H1 (cell line): ENCODE measurements at regions not wholly inside any gene's neighbourhood (a gene's known extent, or its start where the extent isn't known, plus 50 kb on each side); places are given as distances from the start of the nearest gene placed in this dataset.

Source experiments
- CTCF ChIA-PET: fragments of 300-600 bp; sonication (Branson Sonifier 250); formaldehyde crosslinking; loops from one replicate; lab custom pipeline; 2021; ENCODE audit not compliant: partially characterized antibody; lab: Charles Lee
- POLR2A ChIA-PET: fragments of 300-600 bp; sonication (Branson Sonifier 250); formaldehyde crosslinking; loops from one replicate; lab custom pipeline; 2021; ENCODE audit warnings: inconsistent platforms; ENCODE audit not compliant: partially characterized antibody; lab: Charles Lee
- DNase-seq, 2 experiments: peaks; one replicate each; pipeline versions ENCODE4 v3.0.0 to v3.0.0-alpha.2; 2010 to 2022; ENCODE audit warnings: low spot score in 2 of 2, low read depth in 1 of 2, mixed read lengths in 1 of 2
- FAIRE-seq: peaks from 2 replicates; lab custom pipeline; 2011; peaks lifted over from hg19 to GRCh38; lab: Jason Lieb, UNC
- H2AFZ ChIP-seq: 2 replicates; pipeline ENCODE4 v1.8.1; 2012; ENCODE audit warnings: low read length, inconsistent platforms
- H2AK5ac ChIP-seq: 2 replicates; pipeline ENCODE4 v1.6.1; 2013; ENCODE audit warnings: low read depth, low read length
- H2BK120ac ChIP-seq: replicated peaks from 2 replicates; pipeline ENCODE3; 2013; ENCODE audit warnings: low read depth, low read length, inconsistent platforms
- H2BK12ac ChIP-seq: 2 replicates; pipeline ENCODE4 v1.6.1; 2013; ENCODE audit warnings: low read depth, low read length
- H2BK15ac ChIP-seq: 2 replicates; pipeline ENCODE4 v1.6.1; 2013; ENCODE audit warnings: low read length
- H2BK20ac ChIP-seq: 2 replicates; pipeline ENCODE4 v1.6.1; 2013; ENCODE audit warnings: low read length
- H2BK5ac ChIP-seq: 2 replicates; pipeline ENCODE4 v1.6.1; 2013; ENCODE audit warnings: low read depth, low read length
- H3K14ac ChIP-seq: 2 replicates; pipeline ENCODE4 v1.6.1; 2013; ENCODE audit warnings: inconsistent platforms; ENCODE audit not compliant: insufficient read length
- H3K18ac ChIP-seq: 2 replicates; pipeline ENCODE4 v1.6.1; 2013; ENCODE audit warnings: low read length; ENCODE audit errors: extremely low read depth
- H3K23ac ChIP-seq: 2 replicates; pipeline ENCODE4 v1.6.1; 2013; ENCODE audit warnings: inconsistent platforms; ENCODE audit not compliant: insufficient read length
- H3K23me2 ChIP-seq: 2 replicates; pipeline ENCODE4 v1.6.1; 2013; ENCODE audit warnings: low read depth, low read length
- H3K27ac ChIP-seq: 2 replicates; pipeline ENCODE4 v1.6.1; 2011; ENCODE audit warnings: low read depth, low read length, inconsistent platforms
- H3K27me3 ChIP-seq, 4 experiments: replicated peaks in 1 of 4; 1 replicate in 1 of 4; 2 replicates in 3 of 4; pipeline versions ENCODE4 v1.6.1 to v1.8.1; 2011 to 2013; ENCODE audit warnings: low read length in 3 of 4, mild to moderate bottlenecking in 3 of 4, inconsistent platforms in 2 of 4, mixed read lengths in 2 of 4, moderate library complexity in 1 of 4; ENCODE audit not compliant: control insufficient read depth in 3 of 4, insufficient read depth in 3 of 4; ENCODE audit errors: extremely low read depth in 1 of 4
- H3K36me3 ChIP-seq, 4 experiments: 2 replicates each; pipeline versions ENCODE4 v1.6.1 to v1.8.1; 2011 to 2013; ENCODE audit warnings: mild to moderate bottlenecking in 4 of 4, low read length in 3 of 4, moderate library complexity in 2 of 4, control low read depth in 1 of 4, inconsistent platforms in 1 of 4; ENCODE audit not compliant: insufficient read depth in 4 of 4, control insufficient read depth in 2 of 4
- H3K4ac ChIP-seq: replicated peaks from 2 replicates; pipeline ENCODE3; 2013; ENCODE audit warnings: low read length, low read depth, mixed read lengths, inconsistent platforms; ENCODE audit not compliant: insufficient read length
- H3K4me1 ChIP-seq, 4 experiments: replicated peaks in 1 of 4; 1 replicate in 1 of 4; 2 replicates in 3 of 4; pipeline versions ENCODE4 v1.6.1 to v1.8.1; 2011 to 2013; ENCODE audit warnings: low read length in 3 of 4, inconsistent platforms in 2 of 4, mixed read lengths in 1 of 4; ENCODE audit not compliant: insufficient read depth in 4 of 4, control insufficient read depth in 3 of 4
- H3K4me2 ChIP-seq, 2 experiments: 2 replicates each; pipeline versions ENCODE4 v1.6.1 to v1.8.1; 2011 to 2013; ENCODE audit warnings: low read depth in 2 of 2, low read length in 2 of 2, control low read depth in 1 of 2, inconsistent platforms in 1 of 2, mild to moderate bottlenecking in 1 of 2; ENCODE audit not compliant: insufficient read depth in 1 of 2
- H3K4me3 ChIP-seq, 4 experiments: fragments of 200-600, 300-600 bp in 1 of 4; sonication (generic), shearing (Covaris generic), sonication (Bioruptor Twin) in 1 of 4; 2 replicates each; pipeline versions ENCODE4 v1.5.1 to v1.8.1; 2011 to 2016; ENCODE audit warnings: low read length in 4 of 4, low read depth in 3 of 4, control low read depth in 2 of 4, inconsistent platforms in 2 of 4, mild to moderate bottlenecking in 2 of 4, mixed read lengths in 1 of 4, moderate library complexity in 1 of 4; ENCODE audit not compliant: insufficient read depth in 2 of 4; ENCODE audit errors: extremely low read depth in 1 of 4
- H3K56ac ChIP-seq: replicated peaks from 2 replicates; pipeline ENCODE3; 2013; ENCODE audit warnings: low read depth, mild to moderate bottlenecking, mixed read lengths, low read length, inconsistent platforms; ENCODE audit not compliant: insufficient read length
- H3K79me1 ChIP-seq: 2 replicates; pipeline ENCODE4 v1.6.1; 2013; ENCODE audit warnings: low read depth, low read length, control low read depth
- H3K79me2 ChIP-seq, 2 experiments: 2 replicates each; pipeline versions ENCODE4 v1.6.1 to v1.8.1; 2012 to 2013; ENCODE audit warnings: low read length in 2 of 2, mild to moderate bottlenecking in 2 of 2, inconsistent platforms in 1 of 2; ENCODE audit not compliant: insufficient read depth in 2 of 2, control insufficient read depth in 1 of 2
- H3K9ac ChIP-seq, 4 experiments: replicated peaks in 1 of 4; 1 replicate in 1 of 4; 2 replicates in 3 of 4; pipeline versions ENCODE4 v1.6.1 to v1.8.1; 2011 to 2013; ENCODE audit warnings: low read depth in 3 of 4, low read length in 3 of 4, control low read depth in 2 of 4, mild to moderate bottlenecking in 2 of 4, moderate library complexity in 2 of 4, inconsistent platforms in 1 of 4; ENCODE audit errors: extremely low read depth in 1 of 4
- H3K9me3 ChIP-seq, 2 experiments: 2 replicates each; pipeline versions ENCODE4 v1.6.1 to v1.8.1; 2012 to 2013; ENCODE audit warnings: mild to moderate bottlenecking in 2 of 2, moderate library complexity in 2 of 2, control low read depth in 1 of 2, inconsistent platforms in 1 of 2, low read depth in 1 of 2, low read length in 1 of 2, mixed read lengths in 1 of 2; ENCODE audit not compliant: insufficient read depth in 2 of 2
- H4K20me1 ChIP-seq, 2 experiments: replicated peaks in 1 of 2; 2 replicates each; pipeline versions ENCODE3 to v1.8.1; 2011 to 2013; ENCODE audit warnings: inconsistent platforms in 2 of 2, low read length in 2 of 2, mild to moderate bottlenecking in 1 of 2; ENCODE audit not compliant: insufficient read depth in 2 of 2, control insufficient read depth in 1 of 2
- H4K5ac ChIP-seq: 2 replicates; pipeline ENCODE4 v1.6.1; 2013; ENCODE audit warnings: low read length, low read depth, mixed read lengths, inconsistent platforms; ENCODE audit not compliant: insufficient read length
- H4K8ac ChIP-seq: 2 replicates; pipeline ENCODE4 v1.8.0; 2013; ENCODE audit warnings: mild to moderate bottlenecking, moderate library complexity, low read length, inconsistent platforms; ENCODE audit not compliant: insufficient read depth; ENCODE audit errors: extremely low read depth
- H4K91ac ChIP-seq: replicated peaks from 2 replicates; pipeline ENCODE3; 2013; ENCODE audit warnings: low read length, mixed read lengths, inconsistent platforms; ENCODE audit not compliant: insufficient read length
- CHD1 ChIP-seq: IDR thresholded peaks from 2 replicates; pipeline ENCODE4 v1.6.1; 2012; ENCODE audit warnings: low read depth, low read length, improper control_type of control experiment
- KDM1A ChIP-seq: fragments of 200-600, 300-600 bp; sonication (generic); IDR thresholded peaks from 2 replicates; pipeline ENCODE4 v1.7.1; 2016; ENCODE audit warnings: mild to moderate bottlenecking, low read length, borderline replicate concordance
- WGBS, 2 experiments: shearing (Covaris generic) in 1 of 2; methylation state at CpG; one replicate each; pipeline versions ENCODE4 v1.1.6 to v1.1.7; 2013 to 2015; ENCODE audit warnings: low lambda C conversion rate in 2 of 2, mixed read lengths in 2 of 2, inconsistent platforms in 1 of 2, low coverage in 1 of 2, missing lambda C conversion rate in 1 of 2; ENCODE audit not compliant: insufficient replicate concordance in 2 of 2, insufficient coverage in 1 of 2, insufficient read length in 1 of 2; ENCODE audit errors: extremely low coverage in 1 of 2, missing lambda C conversion rate in 1 of 2; 5-methylcytosine and 5-hydroxymethylcytosine counted together
- TF ChIP-seq, protein P1 (sequence below): IDR thresholded peaks from 2 replicates; pipeline ENCODE4 v1.6.1; 2012; ENCODE audit warnings: inconsistent platforms

DNA sequence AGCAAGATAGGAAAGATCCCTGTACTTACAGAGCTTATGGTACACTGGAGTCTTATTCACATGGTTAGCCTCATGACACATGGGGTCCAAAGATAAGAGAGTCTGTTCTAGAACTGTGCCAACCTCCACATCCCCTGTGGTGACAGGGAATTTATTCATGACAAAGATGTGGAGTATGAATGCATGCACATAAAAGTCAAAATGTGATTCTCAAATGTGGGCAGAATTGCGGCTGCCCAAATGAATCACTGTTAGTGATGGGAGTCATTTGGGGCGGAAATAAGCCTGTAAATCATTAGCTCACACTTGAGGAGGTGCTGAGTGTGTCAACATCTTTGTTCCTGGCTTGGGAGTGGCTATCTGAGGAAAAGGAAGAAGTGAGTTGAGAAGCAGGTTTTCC is 560.6 kb downstream of the SLC4A3 start:
- ChIA-PET POLR2A (no interaction called here), CTCF (no interaction called here)
- H2AK5ac ChIP-seq: no peak overlapping the region
- H3K36me3 ChIP-seq: no peaks in the 10 kb centered on the region
- no peak overlapping the region for H3K27ac ChIP-seq
- FAIRE-seq: no peak
- H2BK15ac ChIP-seq: no peak overlapping the region
- no peaks in the 10 kb centered on the region for H4K20me1 ChIP-seq
- H4K91ac ChIP-seq: no peak overlapping the region
- no peaks in the 10 kb centered on the region for H3K27me3 ChIP-seq
- H2BK120ac ChIP-seq: no peak overlapping the region
- H2BK20ac ChIP-seq: no peak overlapping the region
- no peak overlapping the region for H3K56ac ChIP-seq
- H3K9ac ChIP-seq: no peak overlapping the region
- WGBS, 2 experiments: 86% methylated on average over 2 of the region's 2 CpGs; no CpG with 5 or more reads in 1 of the 2 experiments
- no peak overlapping the region for H3K18ac ChIP-seq
- no peaks in the 10 kb centered on the region for H3K79me2 ChIP-seq
- H2AFZ ChIP-seq: no peak overlapping the region
- no peak overlapping the region for H3K4me3 ChIP-seq
- no peak overlapping the region for H2BK5ac ChIP-seq
- no peak for DNase-seq
- H3K9me3 ChIP-seq: peaks cover 0 to 12% of the 10 kb centered on the region in 2 experiments; a peak in 1 of 4 replicates
- no peaks in the 10 kb centered on the region for H3K4me1 ChIP-seq
- no peak overlapping the region for H4K5ac ChIP-seq
- H3K23ac ChIP-seq: no peak overlapping the region
- H2BK12ac ChIP-seq: no peak overlapping the region
- no peaks in the 10 kb centered on the region; the same call in 1 of the 2 replicates for H3K23me2 ChIP-seq
- H3K79me1 ChIP-seq: no peaks in the 10 kb centered on the region
- no peak overlapping the region for H3K4me2 ChIP-seq
- TF ChIP-seq CHD1 (no peak), KDM1A (no peak)
- TF ChIP-seq, protein P1, sequence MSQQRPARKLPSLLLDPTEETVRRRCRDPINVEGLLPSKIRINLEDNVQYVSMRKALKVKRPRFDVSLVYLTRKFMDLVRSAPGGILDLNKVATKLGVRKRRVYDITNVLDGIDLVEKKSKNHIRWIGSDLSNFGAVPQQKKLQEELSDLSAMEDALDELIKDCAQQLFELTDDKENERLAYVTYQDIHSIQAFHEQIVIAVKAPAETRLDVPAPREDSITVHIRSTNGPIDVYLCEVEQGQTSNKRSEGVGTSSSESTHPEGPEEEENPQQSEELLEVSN: no peak
- TF ChIP-seq, all 59 proteins: peak for 0
- Histone ChIP-seq H4K8ac (no peak overlapping the region), H3K14ac (no peak overlapping the region), H3K4ac (no peak overlapping the region)
